GM12865 (cell line): ENCODE measurements at regions not wholly inside any gene's neighbourhood (a gene's known extent, or its start where the extent isn't known, plus 50 kb on each side); places are given as distances from the start of the nearest gene placed in this dataset.

ENCODE experiments used
- DNase-seq: peaks from one replicate; pipeline ENCODE4 v3.0.0; 2010; ENCODE audit warnings: low read depth
- H3K4me3 ChIP-seq: 2 replicates; pipeline ENCODE4 v1.5.1; 2011; ENCODE audit warnings: mild to moderate bottlenecking, low read depth, low read length, control low read depth
- CTCF ChIP-seq: IDR thresholded peaks from 2 replicates; pipeline ENCODE4 v1.5.1; 2011; ENCODE audit warnings: low read length, control low read depth, low read depth, inconsistent platforms; ENCODE audit not compliant: insufficient read depth; ENCODE audit errors: missing control alignments

- DNase-seq = no peak
- no peak overlapping the region for H3K4me3 ChIP-seq
- no peak for TF ChIP-seq CTCF
Measured at GRCh38 chr13:106699311-106699710, 131.4 kb upstream of the ARGLU1 start.

- no peak for TF ChIP-seq CTCF
- no peak overlapping the region for H3K4me3 ChIP-seq
- no peak for DNase-seq
Measured at GRCh38 chr13:106696719-106697118, 128.8 kb upstream of the ARGLU1 start.

- DNase-seq = no peak
- no peak overlapping the region for H3K4me3 ChIP-seq
- no peak for TF ChIP-seq CTCF
Measured at GRCh38 chr13:106696140-106696539, 128.2 kb upstream of the ARGLU1 start.

- no peak overlapping the region for H3K4me3 ChIP-seq
- DNase-seq = no peak
- TF ChIP-seq CTCF = no peak
Measured at GRCh38 chr13:106695139-106695538, 127.2 kb upstream of the ARGLU1 start.

GRCh38 chr13:106691861-106692260 is 123.9 kb upstream of the ARGLU1 start:
- H3K4me3 ChIP-seq = no peak overlapping the region
- no peak for TF ChIP-seq CTCF
- DNase-seq = no peak

- TF ChIP-seq CTCF = no peak
- no peak for DNase-seq
- H3K4me3 ChIP-seq = no peak overlapping the region
Measured at GRCh38 chr13:106691341-106691740, 123.4 kb upstream of the ARGLU1 start.

GRCh38 chr13:106690779-106691178 is 122.8 kb upstream of the ARGLU1 start:
- TF ChIP-seq CTCF = no peak
- no peak overlapping the region for H3K4me3 ChIP-seq
- DNase-seq = no peak
